ENCODE measurements at regions not wholly inside any gene's neighbourhood (a gene's known extent, or its start where the extent isn't known, plus 50 kb on each side); places are given as distances from the start of the nearest gene placed in this dataset.
A peak's percentile ranks its signal among the peaks of the same experiment; 100 is the strongest.
"Not testable (repeated sequence)": the region's sequence is repeated elsewhere in the genome, so short reads cannot be mapped to it uniquely, and the experiment has no call there.

DNA sequence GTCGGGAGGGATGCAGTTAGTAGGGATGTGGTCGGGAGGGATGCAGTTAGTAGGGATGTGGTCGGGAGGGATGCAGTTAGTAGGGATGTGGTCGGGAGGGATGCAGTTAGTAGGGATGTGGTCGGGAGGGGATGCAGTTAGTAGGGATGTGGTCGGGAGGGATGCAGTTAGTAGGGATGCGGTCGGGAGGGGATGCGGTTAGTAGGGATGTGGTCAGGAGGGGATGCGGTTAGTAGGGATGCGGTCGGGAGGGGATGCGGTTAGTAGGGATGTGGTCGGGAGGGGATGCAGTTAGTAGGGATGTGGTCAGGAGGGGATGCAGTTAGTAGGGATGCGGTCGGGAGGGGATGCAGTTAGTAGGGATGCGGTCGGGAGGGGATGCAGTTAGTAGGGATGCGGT, 96.2 kb downstream of the BDH1 start:
- Histone ChIP-seq H3K4me1 (ENCODE audit: insufficient read depth) (peaks cover 18% of the 10 kb centered on the region), H3F3A (ENCODE audit: insufficient read depth) (peaks cover 25% of the 10 kb centered on the region)
- H3K4me3 ChIP-seq; H3K27ac ChIP-seq; H4K20me1 ChIP-seq (ENCODE audit: insufficient read depth); H3K27me3 ChIP-seq (replicated peaks; ENCODE audit: insufficient read depth); H3K9me2 ChIP-seq (ENCODE audit: insufficient read depth); in situ Hi-C loops (cut with MboI); H3K9me3 ChIP-seq (ENCODE audit: low read depth); H3K4me2 ChIP-seq (ENCODE audit: unreplicated experiment); DNase-seq; H2AFZ ChIP-seq; H3K9ac ChIP-seq; H3K79me2 ChIP-seq (ENCODE audit: insufficient read depth); H3K36me3 ChIP-seq (ENCODE audit: low read depth): not testable (repeated sequence)
- WGBS, 2 experiments (ENCODE audit: low coverage in 1 of 2, low lambda C conversion rate in 2 of 2, missing lambda C conversion rate in 2 of 2), result 65 to 80% methylated on average over 1 to 19 of the region's 19 CpGs

DNA sequence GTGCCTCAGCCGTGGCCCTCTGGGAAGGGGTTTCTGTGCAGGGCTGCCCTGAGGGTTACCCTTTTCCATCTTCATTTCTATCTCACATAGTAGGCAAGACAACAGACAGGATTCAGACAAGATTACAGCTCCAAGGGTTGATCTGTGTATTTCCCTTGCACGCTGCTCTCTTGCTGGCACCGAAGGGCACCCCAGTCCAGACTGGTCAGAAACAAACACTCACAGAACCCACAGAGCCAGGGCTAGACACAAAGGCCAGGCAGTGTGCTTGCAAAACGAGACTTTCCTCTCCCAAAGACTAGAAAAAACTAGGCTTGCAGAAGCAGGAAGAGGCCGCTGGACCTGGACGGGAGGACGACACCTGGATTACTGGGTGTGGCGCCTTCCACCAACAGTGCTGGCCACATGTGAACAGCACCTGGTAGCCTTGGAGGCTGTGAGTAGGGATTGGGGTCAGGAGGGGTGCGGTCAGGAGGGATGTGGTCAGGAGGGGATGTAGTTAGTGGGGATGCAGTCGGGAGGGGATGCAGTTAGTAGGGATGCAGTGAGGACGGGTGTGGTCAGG, 96.8 kb downstream of the BDH1 start:
- Histone ChIP-seq H2AFZ (no peak overlapping the region), H3K4me3 (no peak overlapping the region), H3K27ac (no peak overlapping the region), H3K79me2 (ENCODE audit: insufficient read depth) (no peaks in the 10 kb centered on the region), H3F3A (ENCODE audit: insufficient read depth) (peaks cover 21% of the 10 kb centered on the region), H3K36me3 (ENCODE audit: low read depth) (no peaks in the 10 kb centered on the region), H3K9ac (no peak overlapping the region), H3K4me1 (ENCODE audit: insufficient read depth) (peaks cover 17% of the 10 kb centered on the region), H4K20me1 (ENCODE audit: insufficient read depth) (no peaks in the 10 kb centered on the region), H3K9me3 (ENCODE audit: low read depth) (no peaks in the 10 kb centered on the region), H3K9me2 (ENCODE audit: insufficient read depth) (no peaks in the 10 kb centered on the region), H3K27me3 (replicated peaks; ENCODE audit: insufficient read depth) (no peaks in the 10 kb centered on the region), H3K4me2 (ENCODE audit: unreplicated experiment) (no peak overlapping the region)
- in situ Hi-C loops (cut with MboI), result no loop called here
- TF ChIP-seq EZH2phosphoT487 (IDR thresholded peaks at IDR 0.05; ENCODE audit: insufficient read depth, low read depth), result no peak
- no peak for TF ChIP-seq EZH2 (IDR thresholded peaks at IDR 0.05; ENCODE audit: insufficient read depth, poor library complexity, severe bottlenecking)
- no peak for DNase-seq
- WGBS, 2 experiments (ENCODE audit: low coverage in 1 of 2, low lambda C conversion rate in 2 of 2, missing lambda C conversion rate in 2 of 2), result 71 to 77% methylated on average over 9 to 10 of the region's 11 CpGs

DNA sequence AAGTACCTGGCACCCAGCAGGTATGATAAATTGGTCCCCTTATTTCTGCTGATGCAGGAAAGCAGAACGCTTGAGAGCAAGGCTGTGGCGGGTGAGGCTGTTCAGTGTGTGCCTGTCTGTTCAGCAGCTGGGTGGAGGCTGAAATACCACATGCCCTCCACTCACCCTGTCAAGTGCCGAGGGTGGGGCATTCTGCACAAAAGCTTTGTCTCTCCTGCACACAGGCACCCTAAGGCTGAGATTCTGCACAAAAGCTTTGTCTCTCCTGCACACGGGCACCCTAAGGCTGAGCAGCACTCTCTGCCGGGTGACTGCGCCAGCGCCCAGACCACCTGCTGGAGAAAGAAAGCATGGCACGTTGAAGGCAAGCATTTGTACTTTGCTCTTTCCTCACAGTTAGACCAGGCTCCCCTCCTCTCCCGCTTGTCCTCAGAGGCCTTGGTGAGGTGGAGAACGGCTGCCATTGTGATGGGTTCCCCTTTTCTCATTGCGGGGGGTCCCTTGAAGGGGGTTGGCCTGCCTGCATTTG, 97.5 kb downstream of the BDH1 start:
- Histone ChIP-seq H2AFZ (no peak overlapping the region), H3K27ac (no peak overlapping the region), H3K9me3 (ENCODE audit: low read depth) (no peaks in the 10 kb centered on the region), H3F3A (ENCODE audit: insufficient read depth) (peaks cover 14% of the 10 kb centered on the region), H3K9ac (no peak overlapping the region), H3K79me2 (ENCODE audit: insufficient read depth) (no peaks in the 10 kb centered on the region), H3K4me3 (no peak overlapping the region), H3K27me3 (replicated peaks; ENCODE audit: insufficient read depth) (no peaks in the 10 kb centered on the region), H3K36me3 (ENCODE audit: low read depth) (no peaks in the 10 kb centered on the region), H3K9me2 (ENCODE audit: insufficient read depth) (no peaks in the 10 kb centered on the region), H4K20me1 (ENCODE audit: insufficient read depth) (no peaks in the 10 kb centered on the region), H3K4me1 (ENCODE audit: insufficient read depth) (peaks cover 9% of the 10 kb centered on the region), H3K4me2 (ENCODE audit: unreplicated experiment) (no peak overlapping the region)
- DNase-seq, result no peak
- WGBS, 2 experiments (ENCODE audit: low coverage in 1 of 2, low lambda C conversion rate in 2 of 2, missing lambda C conversion rate in 2 of 2), result 65 to 75% methylated on average over 11 of the region's 11 CpGs
- TF ChIP-seq EZH2 (IDR thresholded peaks at IDR 0.05; ENCODE audit: insufficient read depth, poor library complexity, severe bottlenecking) (no peak), EZH2phosphoT487 (IDR thresholded peaks at IDR 0.05; ENCODE audit: insufficient read depth, low read depth) (no peak)
- in situ Hi-C loops (cut with MboI), result no loop called here

DNA sequence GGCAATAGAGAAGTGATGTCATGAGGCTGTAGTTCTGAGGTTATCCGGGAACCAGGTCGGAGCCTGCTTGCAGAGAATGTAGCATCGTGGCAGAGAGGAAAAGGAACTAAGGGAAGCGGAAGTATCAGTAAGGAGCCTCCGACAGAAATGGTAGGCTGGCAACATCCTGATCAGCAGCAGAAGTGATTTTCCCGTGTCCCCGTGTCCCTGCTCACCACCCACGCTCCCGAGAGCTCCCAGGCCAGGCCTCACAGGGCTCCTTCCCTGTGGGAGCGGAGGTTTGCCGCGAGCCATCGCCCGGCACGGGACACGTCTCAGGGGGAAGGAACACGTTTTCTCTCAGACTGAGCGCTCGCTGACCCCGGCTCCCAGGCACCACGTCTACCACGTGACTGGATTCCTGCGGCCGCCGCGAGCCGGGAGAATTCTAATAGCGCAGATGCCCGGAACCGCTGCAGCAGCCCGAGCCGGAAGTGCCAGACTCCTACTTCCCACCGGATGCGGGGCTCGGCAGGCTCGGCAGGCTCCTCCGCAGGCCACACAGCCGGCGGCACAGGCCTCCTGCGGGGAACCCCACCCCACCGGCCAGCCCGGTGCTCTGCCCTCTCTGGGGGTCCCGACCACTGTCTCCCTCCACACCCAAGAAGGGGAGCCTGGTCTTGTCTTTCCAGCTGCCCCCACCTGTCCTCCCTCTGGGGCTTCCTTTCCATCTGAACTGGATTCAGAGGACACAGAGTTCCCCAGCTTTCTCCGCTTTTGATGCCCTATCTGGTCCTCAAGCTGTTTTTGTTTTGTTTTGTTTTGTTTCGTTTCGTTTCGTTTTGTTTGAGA, 99.3 kb downstream of the BDH1 start:
- DNase-seq, result peak; percentile 92
- Histone ChIP-seq H3K9me3 (ENCODE audit: low read depth) (no peaks in the 10 kb centered on the region), H3K9me2 (ENCODE audit: insufficient read depth) (no peaks in the 10 kb centered on the region), H3K9ac (peak overlapping the region; percentile 81), H4K20me1 (ENCODE audit: insufficient read depth) (no peaks in the 10 kb centered on the region), H3K27ac (peak overlapping the region; percentile 32), H3K27me3 (replicated peaks; ENCODE audit: insufficient read depth) (no peaks in the 10 kb centered on the region), H3K4me3 (peak overlapping the region; percentile 71), H2AFZ (peak overlapping the region; percentile 93), H3K4me2 (ENCODE audit: unreplicated experiment) (peak overlapping the region; percentile 94), H3K4me1 (ENCODE audit: insufficient read depth) (peaks cover 4% of the 10 kb centered on the region; the same call in 1 of the 2 replicates), H3K79me2 (ENCODE audit: insufficient read depth) (no peaks in the 10 kb centered on the region), H3F3A (ENCODE audit: insufficient read depth) (peaks cover 6% of the 10 kb centered on the region; the same call in 1 of the 2 replicates), H3K36me3 (ENCODE audit: low read depth) (no peaks in the 10 kb centered on the region)
- in situ Hi-C loops (cut with MboI), result no loop called here
- no peak for TF ChIP-seq EZH2 (IDR thresholded peaks at IDR 0.05; ENCODE audit: insufficient read depth, poor library complexity, severe bottlenecking)
- no peak for TF ChIP-seq EZH2phosphoT487 (IDR thresholded peaks at IDR 0.05; ENCODE audit: insufficient read depth, low read depth)
- WGBS, 2 experiments (ENCODE audit: low coverage in 1 of 2, low lambda C conversion rate in 2 of 2, missing lambda C conversion rate in 2 of 2), result 9 to 10% methylated on average over 33 to 47 of the region's 47 CpGs

DNA sequence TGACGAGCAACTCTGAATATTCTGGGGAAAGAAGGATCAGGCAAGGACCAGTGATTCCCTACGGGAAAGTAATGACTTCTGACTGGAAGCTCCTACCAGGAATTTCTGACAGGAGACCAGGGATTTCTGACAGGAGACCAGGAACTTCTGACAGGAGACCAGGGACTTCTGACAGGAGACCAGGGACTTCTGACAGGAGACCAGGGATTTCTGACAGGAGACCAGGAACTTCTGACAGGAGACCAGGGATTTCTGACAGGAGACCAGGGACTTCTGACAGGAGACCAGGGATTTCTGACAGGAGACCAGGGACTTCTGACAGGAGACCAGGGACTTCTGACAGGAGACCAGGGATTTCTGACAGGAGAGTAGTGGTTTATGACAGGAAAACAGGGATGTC, 100.9 kb downstream of the BDH1 start:
- H3K4me3 ChIP-seq; H3K9me2 ChIP-seq (ENCODE audit: insufficient read depth); in situ Hi-C loops (cut with MboI); H3K27me3 ChIP-seq (replicated peaks; ENCODE audit: insufficient read depth); DNase-seq; H3K4me2 ChIP-seq (ENCODE audit: unreplicated experiment); H4K20me1 ChIP-seq (ENCODE audit: insufficient read depth); H3K36me3 ChIP-seq (ENCODE audit: low read depth); H3K9me3 ChIP-seq (ENCODE audit: low read depth); H3K4me1 ChIP-seq (ENCODE audit: insufficient read depth); H2AFZ ChIP-seq; H3K27ac ChIP-seq; H3F3A ChIP-seq (ENCODE audit: insufficient read depth); H3K79me2 ChIP-seq (ENCODE audit: insufficient read depth); H3K9ac ChIP-seq: not testable (repeated sequence)
- WGBS, 2 experiments (ENCODE audit: low coverage in 1 of 2, low lambda C conversion rate in 2 of 2, missing lambda C conversion rate in 2 of 2), result 52 to 54% methylated on average over 2 of the region's 2 CpGs
